VCaP (cell line): ENCODE measurements at regions not wholly inside any gene's neighbourhood (a gene's known extent, or its start where the extent isn't known, plus 50 kb on each side); places are given as distances from the start of the nearest gene placed in this dataset.

Experiments used
- H3K27ac ChIP-seq: fragments of 450-650 bp; 2 replicates; pipeline ENCODE4 v1.5.1; 2017
- CTCF ChIP-seq: fragments of 450-650 bp; conservative IDR thresholded peaks from 2 replicates; pipeline ENCODE4 v1.5.1; 2017; ENCODE audit warnings: mild to moderate bottlenecking, moderate library complexity

GRCh38 chr4:137249112-137249511, 283.2 kb downstream of the PCDH18 start:
- no peak overlapping the region for H3K27ac ChIP-seq
- no peak for TF ChIP-seq CTCF

GRCh38 chr4:137238456-137239162, 293.7 kb downstream of the PCDH18 start:
- TF ChIP-seq CTCF, result no peak
- no peak overlapping the region for H3K27ac ChIP-seq

- TF ChIP-seq CTCF, result peak; percentile 47
- H3K27ac ChIP-seq, result no peak overlapping the region
Measured at GRCh38 chr4:137226900-137227299, 305.4 kb downstream of the PCDH18 start.

GRCh38 chr4:137226221-137226620, 306.1 kb downstream of the PCDH18 start:
- TF ChIP-seq CTCF, result no peak

GRCh38 chr4:137213372-137214173, 318.7 kb downstream of the PCDH18 start:
- no peak for TF ChIP-seq CTCF
- no peak overlapping the region for H3K27ac ChIP-seq

More at GRCh38 chr4:137226221-137226620, 306.1 kb downstream of the PCDH18 start:
- H3K27ac ChIP-seq, result no peak overlapping the region

GRCh38 chr4:137212601-137213000, 319.7 kb downstream of the PCDH18 start:
- no peak overlapping the region for H3K27ac ChIP-seq
- TF ChIP-seq CTCF, result no peak

- TF ChIP-seq CTCF, result no peak
- no peak overlapping the region for H3K27ac ChIP-seq
Measured at GRCh38 chr4:137209240-137209639, 323.1 kb downstream of the PCDH18 start.
